Ovary (tissue), 3 donors: ENCODE measurements at regions not wholly inside any gene's neighbourhood (a gene's known extent, or its start where the extent isn't known, plus 50 kb on each side); places are given as distances from the start of the nearest gene placed in this dataset.

Source experiments
- CTCF ChIP-seq, 3 donors: fragments of 450-650 bp in 2 of 3; fragments of 200-600 bp in 1 of 3; IDR thresholded peaks; one replicate each; pipeline versions ENCODE4 v1.5.1 to v1.8.0; 2016 to 2022; ENCODE audit warnings: antibody characterized with exemption in 3 of 3, mild to moderate bottlenecking in 1 of 3
- POLR2A ChIP-seq: fragments of 450-650 bp; IDR thresholded peaks from one replicate; pipeline ENCODE4 v1.6.1; 2017; ENCODE audit warnings: antibody characterized with exemption, mild to moderate bottlenecking, moderate library complexity
- donor health status: DM: no; HTN: no; CAD: no.

- TF ChIP-seq CTCF (IDR thresholded peaks at IDR 0.05) (no peak), POLR2A (no peak)
Measured at GRCh38 chr3:82607391-82607790, 845.9 kb upstream of the GBE1 start.
